ENCODE measurements at regions not wholly inside any gene's neighbourhood (a gene's known extent, or its start where the extent isn't known, plus 50 kb on each side); places are given as distances from the start of the nearest gene placed in this dataset.

DNA sequence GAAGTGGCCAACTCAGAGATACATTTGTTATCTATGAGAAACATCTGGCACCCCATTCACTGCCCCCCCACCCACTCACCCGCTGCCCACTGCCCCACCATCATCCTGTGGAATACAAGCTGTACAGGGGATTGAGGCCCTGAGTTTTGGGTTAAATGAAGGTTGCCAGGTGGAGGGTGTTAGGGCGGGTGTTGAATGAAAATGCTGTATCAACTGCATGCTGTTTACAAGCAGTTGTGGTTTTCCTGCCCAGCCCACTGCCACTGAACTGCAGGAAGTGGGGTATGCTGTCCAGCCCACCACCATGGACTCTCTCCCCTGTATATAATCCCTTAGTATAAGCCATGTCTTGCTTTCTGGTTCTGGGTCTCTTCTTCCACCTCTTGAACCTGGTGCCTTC, 481.9 kb downstream of the METTL4 start:
- TF ChIP-seq, protein P1, sequence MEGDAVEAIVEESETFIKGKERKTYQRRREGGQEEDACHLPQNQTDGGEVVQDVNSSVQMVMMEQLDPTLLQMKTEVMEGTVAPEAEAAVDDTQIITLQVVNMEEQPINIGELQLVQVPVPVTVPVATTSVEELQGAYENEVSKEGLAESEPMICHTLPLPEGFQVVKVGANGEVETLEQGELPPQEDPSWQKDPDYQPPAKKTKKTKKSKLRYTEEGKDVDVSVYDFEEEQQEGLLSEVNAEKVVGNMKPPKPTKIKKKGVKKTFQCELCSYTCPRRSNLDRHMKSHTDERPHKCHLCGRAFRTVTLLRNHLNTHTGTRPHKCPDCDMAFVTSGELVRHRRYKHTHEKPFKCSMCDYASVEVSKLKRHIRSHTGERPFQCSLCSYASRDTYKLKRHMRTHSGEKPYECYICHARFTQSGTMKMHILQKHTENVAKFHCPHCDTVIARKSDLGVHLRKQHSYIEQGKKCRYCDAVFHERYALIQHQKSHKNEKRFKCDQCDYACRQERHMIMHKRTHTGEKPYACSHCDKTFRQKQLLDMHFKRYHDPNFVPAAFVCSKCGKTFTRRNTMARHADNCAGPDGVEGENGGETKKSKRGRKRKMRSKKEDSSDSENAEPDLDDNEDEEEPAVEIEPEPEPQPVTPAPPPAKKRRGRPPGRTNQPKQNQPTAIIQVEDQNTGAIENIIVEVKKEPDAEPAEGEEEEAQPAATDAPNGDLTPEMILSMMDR (conservative IDR thresholded peaks at IDR 0.05; ENCODE audit: low read depth, low read length) = no peak
- H3K4me3 ChIP-seq (ENCODE audit: low read depth, low read length) = no peak overlapping the region
- no peak for DNase-seq (ENCODE audit: low read depth)

DNA sequence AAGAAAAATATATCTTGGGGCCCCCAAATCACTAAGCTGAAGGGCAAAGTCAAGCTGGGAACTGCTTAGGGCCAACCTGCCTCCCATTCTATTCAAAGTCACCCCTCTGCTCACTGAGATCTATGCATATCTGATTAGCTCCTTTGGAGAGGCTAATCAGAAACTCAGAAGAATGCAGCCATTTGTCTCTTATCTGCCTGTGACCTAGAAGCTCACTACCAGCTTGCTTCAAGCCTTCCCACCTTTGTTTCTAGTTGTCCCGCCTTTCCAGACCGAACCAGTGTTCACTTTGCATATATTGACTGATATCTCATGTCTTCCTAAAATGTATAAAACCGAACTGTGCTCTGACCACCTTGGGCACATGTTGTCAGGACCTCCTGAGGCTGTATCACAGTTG, 479.4 kb downstream of the METTL4 start:
- no peak for DNase-seq (ENCODE audit: low read depth)
- no peak overlapping the region for H3K4me3 ChIP-seq (ENCODE audit: low read depth, low read length)
- TF ChIP-seq, protein P1 (conservative IDR thresholded peaks at IDR 0.05; ENCODE audit: low read depth, low read length) = no peak

DNA sequence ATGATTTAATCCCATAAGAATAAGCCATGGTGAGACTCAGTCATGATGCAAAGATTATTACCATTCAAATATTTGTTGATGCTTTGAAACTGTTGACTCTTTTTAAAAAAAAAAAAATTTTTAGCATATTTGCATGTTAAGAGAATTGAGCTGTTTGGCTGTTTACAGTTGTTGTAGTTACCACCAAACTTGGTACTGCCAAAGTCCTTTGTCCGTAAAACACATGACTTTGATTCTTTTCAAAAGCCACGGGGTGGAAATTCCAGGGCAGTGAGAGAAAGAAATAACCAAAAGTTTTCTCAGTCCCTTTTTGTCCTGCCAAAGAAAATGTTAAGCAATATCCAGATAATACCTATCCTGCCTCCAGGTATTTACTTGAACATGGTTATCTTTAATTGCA, 474.8 kb downstream of the METTL4 start:
- DNase-seq (ENCODE audit: low read depth) = peak; percentile 13
- H3K4me3 ChIP-seq (ENCODE audit: low read depth, low read length) = no peak overlapping the region
- TF ChIP-seq, protein P1 (conservative IDR thresholded peaks at IDR 0.05; ENCODE audit: low read depth, low read length) = no peak

DNA sequence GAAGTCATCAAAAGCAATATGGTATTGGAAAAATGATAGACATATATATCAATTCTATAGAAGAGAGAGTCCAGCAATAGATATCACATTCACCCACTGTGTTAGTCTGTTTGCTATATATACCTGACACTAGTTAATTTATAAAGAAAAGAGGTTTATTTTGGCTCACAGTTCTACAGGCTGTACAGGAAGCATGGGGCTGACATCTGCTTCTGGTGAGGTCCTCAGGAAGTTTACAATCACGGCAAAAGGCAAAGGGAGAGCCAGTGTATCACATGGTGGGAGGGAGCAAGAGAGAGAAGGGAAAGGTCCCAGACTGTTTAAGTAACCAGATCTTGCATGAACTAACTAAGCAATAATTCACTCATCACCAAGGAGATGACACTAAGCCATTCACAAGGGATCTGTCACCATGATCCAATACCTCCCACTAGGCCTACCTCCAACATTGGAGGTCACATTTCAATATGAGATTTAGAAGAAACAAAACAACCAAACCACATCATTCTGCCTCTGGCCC, 470.6 kb downstream of the METTL4 start:
- TF ChIP-seq, protein P1 (conservative IDR thresholded peaks at IDR 0.05; ENCODE audit: low read depth, low read length) = no peak
- DNase-seq (ENCODE audit: low read depth) = no peak
- H3K4me3 ChIP-seq (ENCODE audit: low read depth, low read length) = no peak overlapping the region

DNA sequence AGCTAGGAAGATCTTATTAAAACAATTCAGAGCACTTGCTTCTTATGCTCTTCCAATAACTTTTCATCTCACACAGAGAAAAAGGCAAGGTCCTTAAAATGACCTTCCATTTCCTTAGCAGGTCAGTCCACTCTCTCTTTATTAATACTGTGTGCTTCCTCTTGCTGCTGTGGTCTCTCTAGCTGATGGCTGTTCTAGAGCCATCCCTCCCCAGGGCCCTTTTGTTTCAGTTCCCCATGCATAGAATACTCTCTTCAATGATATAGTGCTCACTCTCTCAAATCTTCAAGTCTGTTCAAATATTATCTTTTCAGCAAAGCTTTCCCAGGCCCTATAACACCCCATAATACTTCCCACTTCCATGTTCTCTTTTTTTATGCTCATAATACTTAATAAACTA, 469.3 kb downstream of the METTL4 start:
- TF ChIP-seq, protein P1 (conservative IDR thresholded peaks at IDR 0.05; ENCODE audit: low read depth, low read length) = no peak
- no peak overlapping the region for H3K4me3 ChIP-seq (ENCODE audit: low read depth, low read length)
- no peak for DNase-seq (ENCODE audit: low read depth)

DNA sequence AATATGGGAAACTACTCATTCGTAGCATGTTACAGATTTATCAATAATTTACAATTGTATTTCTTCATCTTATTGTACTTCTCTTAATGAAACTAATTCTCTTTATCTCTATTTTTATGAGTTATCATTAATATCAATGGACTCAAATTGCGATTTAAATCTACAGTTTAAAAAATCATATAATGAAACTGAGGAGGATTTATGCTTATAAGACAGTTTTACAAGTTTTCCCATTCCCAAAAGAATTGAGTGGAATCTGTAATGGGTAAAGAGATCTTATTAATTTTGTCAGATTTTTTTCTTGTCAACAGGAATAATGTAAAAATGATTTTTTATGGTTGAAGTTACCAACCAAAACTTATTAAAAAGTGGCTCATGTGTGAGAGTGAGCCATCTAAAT, 468.0 kb downstream of the METTL4 start:
- H3K4me3 ChIP-seq (ENCODE audit: low read depth, low read length) = no peak overlapping the region
- TF ChIP-seq, protein P1 (conservative IDR thresholded peaks at IDR 0.05; ENCODE audit: low read depth, low read length) = no peak
- DNase-seq (ENCODE audit: low read depth) = no peak

DNA sequence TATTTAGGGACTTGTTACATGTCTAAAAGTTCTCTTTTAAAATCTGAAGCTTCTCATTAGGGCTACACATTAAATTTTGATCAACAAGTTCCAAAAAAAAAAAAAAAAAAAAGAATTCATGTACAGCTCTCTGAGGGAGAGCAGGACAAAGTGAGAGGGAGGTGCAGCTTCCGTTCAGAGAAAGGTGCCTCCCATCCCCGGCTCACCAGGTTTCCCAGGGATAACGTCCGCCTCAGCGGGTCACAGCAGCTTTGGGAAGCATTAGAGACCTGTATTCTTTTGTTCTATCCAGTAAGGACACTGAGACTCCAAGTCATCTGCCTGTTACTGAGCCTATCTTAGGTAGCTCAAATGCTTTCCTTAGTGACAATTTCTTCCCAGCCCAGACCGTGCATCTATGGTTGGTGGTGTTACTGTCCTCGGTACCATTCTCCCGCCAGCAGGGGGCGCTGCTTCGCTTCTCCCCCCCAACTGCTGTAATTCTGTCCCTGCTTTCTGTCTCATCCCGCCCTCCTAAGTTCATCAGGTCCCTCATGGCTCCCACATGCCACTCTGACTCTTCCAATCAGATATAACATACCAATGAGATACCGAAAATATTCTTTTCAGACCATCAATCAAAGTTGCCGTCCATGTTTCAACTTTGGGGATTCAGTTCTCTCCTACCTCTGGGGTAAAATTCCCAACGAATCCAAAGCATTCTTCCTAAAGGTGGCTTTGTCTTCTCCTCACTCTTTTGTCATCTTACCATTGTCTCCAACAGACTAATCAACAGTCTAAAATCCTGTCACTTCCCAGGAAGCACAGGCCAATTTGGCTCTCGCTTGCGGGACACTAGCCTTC, 466.5 kb downstream of the METTL4 start:
- TF ChIP-seq, protein P1 (conservative IDR thresholded peaks at IDR 0.05; ENCODE audit: low read depth, low read length) = peak; percentile 90
- H3K4me3 ChIP-seq (ENCODE audit: low read depth, low read length) = no peak overlapping the region
- DNase-seq (ENCODE audit: low read depth) = peak; percentile 77

All from choroid plexus epithelial cell (primary cell).